Activated CD8-positive, alpha-beta memory T cell treated with anti-CD3 and anti-CD28 coated beads for 1 hour (primary cell): ENCODE measurements at regions not wholly inside any gene's neighbourhood (a gene's known extent, or its start where the extent isn't known, plus 50 kb on each side); places are given as distances from the start of the nearest gene placed in this dataset.

ENCODE experiments used
- DNase-seq, 2 donors: peaks; one replicate each; pipeline ENCODE4 v3.0.0-alpha.2; 2020; ENCODE audit warnings: low read depth in 1 of 2; ENCODE audit errors: extremely low read depth in 1 of 2

DNA sequence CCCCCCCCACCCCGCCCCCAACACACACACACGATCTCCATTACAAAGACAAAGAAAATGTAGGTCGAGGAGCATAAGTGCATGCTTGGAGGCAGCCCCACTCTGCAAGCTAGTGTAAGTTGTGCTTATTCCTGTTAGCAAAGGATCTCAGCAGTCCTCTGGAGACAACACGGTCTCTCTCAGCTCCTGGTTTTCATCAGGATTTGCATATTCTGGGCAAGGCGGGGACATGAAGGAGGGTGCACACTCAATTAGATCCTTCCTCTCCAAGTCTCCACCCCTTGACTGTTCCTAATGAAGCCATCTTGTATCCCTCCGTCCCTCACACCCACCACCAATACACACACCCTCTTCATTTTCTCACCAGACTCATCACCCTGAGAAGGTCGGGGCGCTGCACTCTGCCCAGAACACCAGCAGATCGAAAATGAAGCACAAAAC is 63.8 kb downstream of the MRPL46 start:
- no peak for DNase-seq

DNA sequence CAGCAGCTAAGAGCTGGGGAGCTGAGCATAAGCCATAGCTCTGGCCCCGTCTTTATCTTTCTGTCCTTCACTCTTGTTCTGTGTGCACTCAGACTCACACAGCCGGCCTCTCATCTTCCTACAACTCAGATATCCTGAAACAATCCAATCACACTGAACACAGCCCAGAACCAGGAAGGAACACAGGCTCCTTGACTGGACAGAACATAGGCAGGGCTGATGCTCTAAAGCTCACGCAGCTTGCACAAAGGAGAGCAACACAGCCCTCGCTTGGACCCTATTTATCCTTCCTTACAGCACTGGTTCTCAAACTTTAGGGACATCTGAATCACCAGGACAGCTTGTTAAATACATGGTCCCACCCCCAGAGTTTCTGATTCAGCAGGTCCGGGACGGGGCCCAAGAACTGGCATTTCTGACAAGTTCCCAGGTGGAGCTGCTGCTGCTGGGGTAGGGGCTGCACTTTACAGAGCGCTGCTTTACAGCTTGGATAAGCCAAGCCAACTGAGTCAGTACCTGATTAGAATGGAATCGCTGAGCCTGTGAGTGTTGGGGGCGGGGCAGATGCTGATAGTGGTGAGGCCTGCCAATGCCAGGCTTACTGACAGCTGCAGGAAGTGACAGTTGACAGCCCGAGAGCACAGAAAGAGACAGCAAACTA is 65.1 kb downstream of the MRPL46 start:
- DNase-seq = no peak

GRCh38 chr15:88401251-88401995 is 65.8 kb downstream of the MRPL46 start:
- DNase-seq = no peak

DNA sequence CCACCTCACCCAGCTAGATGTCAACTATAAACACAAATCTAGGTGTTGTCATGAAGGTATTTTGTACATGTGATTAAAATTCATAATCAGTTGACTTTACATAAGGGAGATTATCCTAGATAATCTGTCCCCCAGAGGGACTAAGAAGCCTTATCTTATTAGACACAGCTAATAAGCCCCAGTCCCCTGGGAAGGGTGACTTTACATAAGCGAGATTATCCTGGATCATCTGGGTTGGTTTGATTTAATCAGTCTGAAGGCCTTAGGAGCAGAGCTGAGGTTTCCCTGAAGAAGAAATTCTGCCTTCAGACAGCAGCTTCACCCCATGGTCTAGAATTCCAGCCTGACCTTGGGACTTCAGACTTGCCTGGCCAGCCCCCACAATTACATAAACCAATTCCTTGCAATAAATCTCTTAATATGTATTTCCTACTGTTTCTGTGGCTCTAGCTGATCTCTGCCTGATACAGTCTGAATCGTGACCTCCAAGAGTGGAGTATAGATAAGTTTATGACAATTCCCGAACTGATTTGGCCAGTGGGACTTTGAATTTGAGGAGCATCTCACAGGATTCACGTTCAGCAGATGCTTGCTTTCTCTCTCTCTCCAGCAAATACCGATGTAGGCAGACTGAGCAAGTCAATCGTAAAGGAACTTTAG is 66.5 kb downstream of the MRPL46 start:
- DNase-seq = no peak

- no peak for DNase-seq
These were observed 67.1 kb downstream of the MRPL46 start for GRCh38 chr15:88400084-88400483.

- no peak for DNase-seq
These were observed 68.0 kb downstream of the MRPL46 start for GRCh38 chr15:88399021-88399685.

- DNase-seq = no peak
These were observed 69.2 kb downstream of the MRPL46 start for GRCh38 chr15:88398011-88398410.

GRCh38 chr15:88397506-88397905 is 69.7 kb downstream of the MRPL46 start:
- DNase-seq = no peak

- no peak for DNase-seq
These were observed 71.1 kb downstream of the MRPL46 start for GRCh38 chr15:88395872-88396781.

DNA sequence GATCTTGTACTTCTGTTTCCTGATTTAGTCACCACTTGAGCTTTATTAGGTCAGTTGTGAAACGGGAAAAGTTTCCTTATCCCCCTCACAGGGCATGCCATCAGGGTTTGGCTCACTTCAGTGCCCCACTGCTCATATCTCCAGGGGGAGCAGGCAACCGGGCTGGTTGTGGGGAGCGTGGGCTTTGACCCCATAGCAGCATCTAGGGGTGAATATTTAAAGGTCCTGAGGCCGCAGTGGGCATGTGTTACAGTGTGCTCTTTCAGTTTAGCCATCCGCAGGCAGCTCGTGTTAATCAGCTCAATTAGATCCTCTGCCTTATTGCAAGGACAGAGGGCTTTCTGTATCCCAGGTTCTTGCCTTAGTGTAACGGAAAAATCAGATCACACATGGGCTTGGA is 71.9 kb downstream of the MRPL46 start:
- no peak for DNase-seq

DNA sequence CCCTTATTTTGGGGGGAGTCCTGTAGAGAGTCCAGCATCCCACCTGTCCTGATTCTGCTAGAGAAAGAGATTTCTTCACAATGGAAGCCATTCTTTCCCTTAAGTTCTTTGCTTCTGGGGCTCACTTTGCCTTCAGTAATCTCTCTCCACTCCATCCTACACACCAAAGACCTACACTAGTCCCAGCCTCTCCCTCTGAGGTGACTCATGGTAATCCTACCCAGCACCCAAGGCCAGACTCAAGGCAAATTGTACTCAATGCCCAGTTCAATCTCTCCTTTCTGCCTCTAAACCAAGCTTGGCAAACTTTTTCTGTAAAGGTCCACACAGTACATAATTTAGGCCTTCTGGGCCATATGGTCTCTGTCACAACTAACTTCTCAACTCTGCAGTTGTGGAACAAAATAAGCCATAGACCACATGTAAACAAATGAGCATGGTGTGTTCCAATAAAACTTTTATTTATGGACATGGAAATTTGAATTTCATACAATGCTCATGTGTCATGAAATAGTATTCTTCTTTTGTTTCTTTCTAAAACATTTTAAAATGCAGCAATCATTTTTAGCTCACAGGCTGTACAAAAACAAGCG is 72.5 kb downstream of the MRPL46 start:
- no peak for DNase-seq

GRCh38 chr15:88393719-88394519 is 73.3 kb downstream of the MRPL46 start:
- no peak for DNase-seq

- no peak for DNase-seq
These were observed 75.5 kb downstream of the MRPL46 start for GRCh38 chr15:88391700-88392099.

- no peak for DNase-seq
These were observed 76.2 kb downstream of the MRPL46 start for GRCh38 chr15:88391006-88391405.

DNA sequence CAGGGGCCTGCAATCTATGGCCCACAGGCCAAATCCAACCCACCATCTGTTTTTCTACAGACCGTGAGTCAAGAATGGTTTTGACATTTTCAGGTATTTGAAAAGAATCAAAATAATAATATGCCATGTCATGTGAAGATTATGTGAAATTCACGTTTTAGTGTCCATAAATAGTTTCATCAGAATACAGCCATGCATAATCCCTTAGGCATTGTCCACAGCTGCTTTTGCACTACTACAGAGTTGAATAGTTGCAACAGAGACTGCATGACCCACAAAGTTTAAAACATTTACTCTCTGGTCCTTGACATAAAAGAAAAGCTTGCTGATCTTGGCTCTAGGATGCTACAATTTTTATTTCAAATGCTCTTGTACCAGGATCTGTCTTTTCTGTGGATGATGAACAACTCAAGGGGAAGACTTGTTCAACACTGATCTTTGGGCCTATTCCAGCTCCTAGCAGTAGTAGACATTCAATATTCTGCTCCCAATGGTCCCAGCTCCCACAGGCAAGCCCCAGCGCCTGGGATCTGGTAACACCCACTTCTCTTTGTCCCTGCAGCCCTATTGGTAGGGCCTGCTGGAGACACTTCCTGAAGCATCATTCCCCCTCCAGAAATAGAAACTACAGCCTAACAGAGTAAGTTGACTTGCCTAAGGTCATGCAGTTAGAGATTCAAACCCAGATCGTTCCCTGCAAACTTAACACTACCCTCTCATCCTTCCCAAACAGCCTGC is 76.9 kb downstream of the MRPL46 start:
- DNase-seq = no peak

GRCh38 chr15:88389120-88389519 is 78.1 kb downstream of the MRPL46 start:
- no peak for DNase-seq

DNA sequence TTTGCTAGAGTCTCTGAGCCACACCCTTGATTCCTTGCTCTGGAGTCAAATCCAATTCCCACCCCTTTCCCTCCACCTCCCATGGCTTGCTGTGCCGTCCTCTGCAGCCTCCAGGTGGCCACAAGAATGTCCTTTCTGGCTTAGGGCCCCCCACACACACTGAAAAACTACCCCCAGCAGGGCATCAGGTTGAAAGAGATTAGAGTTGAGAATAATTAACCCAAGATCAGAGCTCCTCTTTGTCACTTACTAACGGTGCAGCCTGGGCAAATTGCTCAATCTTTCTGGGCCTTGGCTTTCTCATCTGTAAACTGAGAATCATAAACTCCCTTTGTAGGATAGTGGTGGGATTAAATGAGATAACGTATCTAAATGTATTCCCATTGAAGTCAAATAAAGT is 78.5 kb downstream of the MRPL46 start:
- no peak for DNase-seq

DNA sequence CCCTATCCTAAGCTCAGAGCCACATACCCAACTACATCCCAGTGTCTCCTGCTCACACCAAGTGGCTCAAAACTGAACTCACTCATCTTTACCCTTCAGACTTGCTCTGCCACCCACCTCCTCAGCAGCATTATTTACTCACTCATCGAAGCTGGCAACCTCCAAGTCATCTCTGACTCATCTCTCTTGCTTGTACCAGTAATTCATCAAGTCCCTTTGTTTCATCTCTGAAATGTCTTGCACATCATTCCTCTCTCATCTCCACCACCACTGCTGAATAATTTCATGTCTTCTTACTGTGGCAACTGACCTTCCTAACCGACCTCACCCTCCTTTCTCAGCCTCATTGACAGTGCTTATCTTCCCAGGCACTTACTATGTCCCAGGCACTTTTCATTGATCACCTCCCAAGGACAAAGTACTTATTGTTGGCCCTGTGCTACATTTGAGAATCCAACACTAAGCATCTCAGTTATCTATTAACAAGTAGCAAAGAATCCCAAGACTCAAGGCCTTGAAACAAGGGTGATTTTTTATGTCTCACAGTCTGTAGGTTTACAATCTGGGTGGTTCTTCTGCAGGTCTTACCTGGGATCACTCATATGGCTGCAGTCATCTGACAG is 82.0 kb downstream of the MRPL46 start:
- DNase-seq = no peak
